ENCODE measurements at regions not wholly inside any gene's neighbourhood (a gene's known extent, or its start where the extent isn't known, plus 50 kb on each side); places are given as distances from the start of the nearest gene placed in this dataset.

GRCh38 chr1:22254756-22255155 lies 111.9 kb upstream of the WNT4 start:
- whole genome bisulfite sequencing (ENCODE audit: low lambda C conversion rate) = 0% methylated on average over 5 of the region's 7 CpGs
- H3K27ac ChIP-seq (ENCODE audit: extremely low read length, insufficient read depth, low read length) = no peak overlapping the region

GRCh38 chr1:22255341-22256212 lies 112.7 kb upstream of the WNT4 start:
- H3K9me3 ChIP-seq (ENCODE audit: low read length) = no peaks in the 10 kb centered on the region
- in situ Hi-C loops (cut with HindIII; ENCODE audit: extremely low pct_ligation_motif_present, low pct_unique_long_range_greater_than_20kb) = no loop called here
- H3K27ac ChIP-seq (ENCODE audit: extremely low read length, insufficient read depth, low read length) = no peak overlapping the region
- H4K20me1 ChIP-seq (ENCODE audit: insufficient read depth, low read length) = peaks cover 3% of the 10 kb centered on the region; the same call in 1 of the 2 replicates
- no peak overlapping the region for H3K9ac ChIP-seq (ENCODE audit: insufficient read depth, low read depth, low read length)
- intact Hi-C loops (cut with micrococcal nuclease; ENCODE audit: unreplicated experiment) = no loop called here
- POLR2A ChIA-PET = no interaction called here
- no peak overlapping the region for H3K4me2 ChIP-seq (ENCODE audit: low read depth, low read length)
- no peak overlapping the region for H3K4me3 ChIP-seq (replicated peaks in 1 of 3; ENCODE audit: insufficient read depth in 1 of 3, low read depth in 2 of 3, low read length in 3 of 3)
- 3% methylated on average over 7 of the region's 11 CpGs for WGBS (ENCODE audit: low lambda C conversion rate)
- no peak for FAIRE-seq
- BruUV-seq (replicated peaks) = no TSS peak
- CTCF ChIA-PET (ENCODE audit: low intra/inter-chr PET ratio, low total read pairs) = no interaction called here
- no peak overlapping the region for H2AFZ ChIP-seq (ENCODE audit: low read length)
- TF ChIP-seq SAFB2 (CRISPR knock-in tag; IDR thresholded peaks at IDR 0.05; ENCODE audit: borderline replicate concordance, low read depth) (no peak), RXRB (CRISPR knock-in tag; IDR thresholded peaks at IDR 0.05; ENCODE audit: borderline replicate concordance) (no peak)
- no peaks in the 10 kb centered on the region for H3K36me3 ChIP-seq (replicated peaks in 1 of 2; ENCODE audit: control insufficient read depth in 1 of 2, insufficient read depth in 2 of 2, low read length in 2 of 2)
- ATAC-seq = no peak; the same call in 2 of the 3 replicates
- no peak for DNase-seq (ENCODE audit: low spot score)
- H3K27me3 ChIP-seq (ENCODE audit: control insufficient read depth in 1 of 2, insufficient read depth in 2 of 2, low read length in 2 of 2) = peaks cover 12 to 65% of the 10 kb centered on the region in 2 experiments
- H3K4me1 ChIP-seq (ENCODE audit: insufficient read depth, low read length) = peaks cover 11% of the 10 kb centered on the region
- no peaks in the 10 kb centered on the region for H3K79me2 ChIP-seq (ENCODE audit: insufficient read depth, low read length)

More at GRCh38 chr1:22254756-22255155, 111.9 kb upstream of the WNT4 start:
- H3K36me3 ChIP-seq (replicated peaks in 1 of 2; ENCODE audit: control insufficient read depth in 1 of 2, insufficient read depth in 2 of 2, low read length in 2 of 2) = no peaks in the 10 kb centered on the region
- in situ Hi-C loops (cut with HindIII; ENCODE audit: extremely low pct_ligation_motif_present, low pct_unique_long_range_greater_than_20kb) (no loop called here), intact Hi-C loops (cut with micrococcal nuclease; ENCODE audit: unreplicated experiment) (no loop called here)
- H3K27me3 ChIP-seq (ENCODE audit: control insufficient read depth in 1 of 2, insufficient read depth in 2 of 2, low read length in 2 of 2) = peaks cover 13 to 69% of the 10 kb centered on the region in 2 experiments
- FAIRE-seq = no peak
- H3K9ac ChIP-seq (ENCODE audit: insufficient read depth, low read depth, low read length) = no peak overlapping the region
- no peak for ATAC-seq
- no peak overlapping the region for H2AFZ ChIP-seq (ENCODE audit: low read length)
- DNase-seq (ENCODE audit: low spot score) = no peak
- peaks cover 9% of the 10 kb centered on the region for H3K4me1 ChIP-seq (ENCODE audit: insufficient read depth, low read length)
- H3K79me2 ChIP-seq (ENCODE audit: insufficient read depth, low read length) = no peaks in the 10 kb centered on the region
- ChIA-PET POLR2A (no interaction called here), CTCF (ENCODE audit: low intra/inter-chr PET ratio, low total read pairs) (no interaction called here)
- H4K20me1 ChIP-seq (ENCODE audit: insufficient read depth, low read length) = peaks cover 3% of the 10 kb centered on the region; the same call in 1 of the 2 replicates
- TF ChIP-seq JUND (CRISPR knock-in tag; IDR thresholded peaks at IDR 0.05) (no peak), FOXM1 (CRISPR knock-in tag; IDR thresholded peaks at IDR 0.05) (no peak), ZNF605 (CRISPR knock-in tag; IDR thresholded peaks at IDR 0.05) (no peak), POLR2A (IDR thresholded peaks at IDR 0.05; ENCODE audit: insufficient read depth in 1 of 2, low read depth in 2 of 2, low read length in 2 of 2) (no peak), MEIS1 (CRISPR knock-in tag; IDR thresholded peaks at IDR 0.05; ENCODE audit: borderline replicate concordance) (no peak), KDM4B (CRISPR knock-in tag; IDR thresholded peaks at IDR 0.05) (no peak), NAIF1 (CRISPR knock-in tag; IDR thresholded peaks at IDR 0.05; ENCODE audit: borderline replicate concordance) (no peak), ZSCAN9 (CRISPR knock-in tag; IDR thresholded peaks at IDR 0.05; ENCODE audit: borderline replicate concordance) (no peak), POGZ (CRISPR knock-in tag; IDR thresholded peaks at IDR 0.05) (no peak), ZNF615 (CRISPR knock-in tag; IDR thresholded peaks at IDR 0.05; ENCODE audit: borderline replicate concordance) (no peak), NFIC (IDR thresholded peaks at IDR 0.05; ENCODE audit: low read length) (no peak), ZNF709 (CRISPR knock-in tag; IDR thresholded peaks at IDR 0.05) (no peak), ATF7-NPFF (CRISPR knock-in tag; IDR thresholded peaks at IDR 0.05; ENCODE audit: low read depth) (no peak)
- BruUV-seq (replicated peaks) = no TSS peak
- no peaks in the 10 kb centered on the region for H3K9me3 ChIP-seq (ENCODE audit: low read length)
- no peak overlapping the region for H3K4me3 ChIP-seq (replicated peaks in 1 of 3; ENCODE audit: insufficient read depth in 1 of 3, low read depth in 2 of 3, low read length in 3 of 3)
- no peak overlapping the region for H3K4me2 ChIP-seq (ENCODE audit: low read depth, low read length)

Measured in HepG2 (cell line).